GM19438 (cell line): ENCODE measurements at regions not wholly inside any gene's neighbourhood (a gene's known extent, or its start where the extent isn't known, plus 50 kb on each side); places are given as distances from the start of the nearest gene placed in this dataset.

Experiments
- ATAC-seq: cut with Tn5 transposase; IDR thresholded peaks from one replicate; pipeline ENCODE4 v1.9.1; 2021; ENCODE audit warnings: low read depth; ENCODE audit not compliant: unreplicated experiment

DNA sequence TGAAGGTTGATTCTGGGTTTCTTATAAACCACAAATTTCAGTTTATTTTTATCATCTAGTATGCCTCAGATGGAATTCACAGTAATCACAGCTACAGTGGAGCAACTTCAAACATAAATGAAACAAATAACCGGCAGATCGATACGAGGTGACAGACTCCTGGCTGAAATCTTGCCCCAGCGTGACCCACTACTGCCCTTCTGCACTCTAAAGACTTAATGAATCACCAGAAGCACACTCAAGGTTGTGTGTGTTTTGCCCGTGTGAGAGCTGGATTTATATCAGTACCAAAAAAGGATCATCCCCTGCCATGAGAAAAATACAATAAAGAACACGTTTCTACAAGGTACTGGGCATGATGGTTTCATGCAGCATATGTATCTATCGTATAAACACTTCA, 161.7 kb downstream of the KLF12 start:
- no peak for ATAC-seq

GRCh38 chr13:73971481-73971880, 162.7 kb downstream of the KLF12 start:
- no peak for ATAC-seq

DNA sequence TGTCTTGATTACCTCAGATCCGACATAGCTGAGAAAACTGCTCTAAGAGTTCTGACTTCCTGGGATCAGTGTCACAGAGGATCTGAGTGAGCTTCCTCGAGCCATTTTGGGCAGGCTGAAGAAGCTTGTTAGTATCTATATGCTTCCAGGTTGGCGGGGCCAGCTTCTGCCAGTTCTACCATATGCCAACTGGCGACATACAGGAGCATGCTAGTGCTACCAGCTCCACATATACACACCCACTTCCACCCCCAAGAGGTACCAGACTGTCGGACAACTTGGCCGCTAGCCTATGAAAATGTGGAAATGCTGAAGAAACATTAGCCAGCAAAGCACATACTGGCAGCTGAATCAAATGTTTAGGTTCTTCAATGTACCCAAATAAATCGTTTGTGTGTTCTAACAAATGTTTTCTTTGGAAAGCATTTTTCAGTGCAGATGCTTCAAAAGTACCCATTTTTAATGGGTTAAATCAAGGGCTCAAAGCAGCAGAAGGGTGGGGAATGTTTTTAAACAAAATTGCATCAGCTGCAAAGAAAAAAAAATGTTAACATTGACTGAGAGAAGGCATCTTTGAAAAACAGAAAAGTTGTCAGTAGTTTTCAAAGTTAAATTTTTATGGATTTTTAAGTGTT, 163.7 kb downstream of the KLF12 start:
- ATAC-seq = no peak

- peak; percentile 100 for ATAC-seq
Observed at GRCh38 chr13:73967397-73968165, 166.6 kb downstream of the KLF12 start.

GRCh38 chr13:73966331-73966730, 167.9 kb downstream of the KLF12 start:
- no peak for ATAC-seq

DNA sequence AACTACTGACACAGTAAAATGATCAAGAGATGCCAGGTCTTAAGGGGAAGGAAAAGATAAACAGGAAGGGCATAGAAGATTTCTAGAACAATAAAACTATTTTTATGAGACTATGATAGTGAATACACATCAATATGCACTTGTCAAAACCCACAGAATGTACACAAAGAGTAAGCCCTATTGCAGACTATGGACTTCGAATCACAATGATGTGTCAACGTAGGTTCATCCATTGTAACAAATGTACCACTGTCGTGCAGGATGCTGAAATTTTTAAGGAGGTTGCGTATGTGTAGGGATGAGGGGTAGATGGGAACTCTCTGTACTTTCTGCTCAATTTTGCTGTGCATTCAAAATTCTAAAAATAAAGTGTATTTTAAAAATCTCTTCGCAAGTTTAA, 171.9 kb downstream of the KLF12 start:
- no peak for ATAC-seq

DNA sequence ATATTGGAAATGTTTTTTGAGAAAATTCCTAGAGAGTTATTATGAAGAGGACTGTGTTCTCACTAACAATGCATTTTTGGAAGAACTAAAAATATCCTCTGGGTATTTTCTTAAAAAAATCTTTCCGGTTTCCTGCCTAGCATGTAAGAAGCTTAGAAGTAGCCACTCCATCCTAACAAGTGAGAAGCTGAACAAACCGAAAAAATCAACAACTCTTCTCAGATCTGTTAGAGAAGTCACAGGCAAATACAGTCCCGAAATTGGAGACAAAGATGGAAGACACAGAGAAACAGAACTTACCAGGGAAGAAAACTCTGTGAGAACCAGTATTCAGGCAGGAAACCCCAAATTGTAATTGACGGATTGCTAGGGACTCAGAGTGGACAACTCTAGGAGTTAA, 173.0 kb downstream of the KLF12 start:
- no peak for ATAC-seq

- peak; percentile 55 for ATAC-seq
Observed at GRCh38 chr13:73960474-73960873, 173.7 kb downstream of the KLF12 start.

GRCh38 chr13:73958657-73959397, 175.4 kb downstream of the KLF12 start:
- ATAC-seq = no peak

DNA sequence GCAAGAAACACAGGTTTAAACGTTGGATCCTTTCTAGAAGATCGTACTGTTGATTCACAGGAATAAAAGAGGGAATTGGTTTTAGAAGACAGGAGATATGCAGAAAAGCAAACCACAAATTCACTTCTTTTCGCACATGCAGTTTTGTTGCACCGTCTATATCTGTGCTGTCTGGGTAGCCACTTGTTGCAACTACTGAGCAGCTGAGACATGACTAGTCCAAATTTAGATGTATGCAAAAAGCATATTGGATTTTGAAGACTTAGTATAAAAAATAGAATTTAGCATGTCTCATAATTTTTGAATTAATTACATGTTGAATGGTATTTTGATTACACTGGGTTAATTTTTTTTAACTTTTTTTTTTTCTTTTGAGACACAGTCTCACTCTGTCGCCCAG, 176.3 kb downstream of the KLF12 start:
- no peak for ATAC-seq

DNA sequence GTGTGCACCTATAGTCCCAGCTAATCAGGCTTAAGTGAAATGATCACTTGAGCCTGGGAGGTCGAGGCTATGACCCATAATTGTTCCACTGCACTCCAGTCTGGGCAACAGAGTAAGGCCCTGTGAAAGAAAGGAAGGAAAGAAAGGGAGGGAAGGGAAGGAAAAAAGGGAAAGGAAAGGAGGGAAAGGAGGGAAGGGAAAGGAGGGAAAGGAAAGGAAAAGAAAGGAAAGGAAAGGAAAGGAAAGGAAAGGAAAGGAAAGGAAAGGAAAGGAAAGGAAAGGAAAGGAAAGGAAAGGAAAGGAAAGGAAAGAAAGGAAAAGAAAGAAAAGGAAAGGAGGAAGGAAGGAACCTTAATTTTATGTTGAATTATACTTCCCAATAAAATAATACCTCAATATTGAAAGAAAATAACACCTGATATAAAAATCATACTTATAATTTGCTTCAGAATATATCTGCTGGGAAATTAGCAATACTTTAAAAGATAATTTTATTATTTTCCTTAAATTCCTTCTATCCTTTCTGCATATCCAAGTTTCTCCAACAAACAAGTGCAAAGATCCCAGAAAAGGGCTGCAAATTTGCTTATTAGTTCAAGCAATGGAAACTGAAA, 177.3 kb downstream of the KLF12 start:
- no peak for ATAC-seq

DNA sequence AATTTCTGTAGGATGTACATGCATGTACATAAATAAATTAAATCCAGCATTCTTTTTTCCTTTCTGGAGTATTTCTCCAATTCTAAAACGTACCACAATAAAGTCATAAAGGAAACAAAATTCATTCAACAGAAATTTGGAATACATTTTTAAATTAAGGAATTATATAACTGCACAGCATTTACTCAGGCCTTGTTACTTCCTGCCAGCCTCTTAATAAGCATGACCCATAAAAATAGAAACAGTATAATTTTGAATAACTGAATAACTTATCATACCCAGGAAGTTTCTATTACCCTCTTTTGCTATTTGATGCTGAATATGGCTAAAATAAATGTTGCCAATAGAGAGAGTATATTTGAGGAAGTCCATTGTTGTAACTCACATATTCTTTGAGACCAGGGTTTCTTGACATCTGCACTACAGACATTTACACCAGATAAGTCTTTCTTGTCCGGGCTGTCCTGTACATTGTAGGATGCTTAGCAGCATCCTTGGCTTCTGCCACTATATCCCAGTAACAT, 178.2 kb downstream of the KLF12 start:
- ATAC-seq = no peak

DNA sequence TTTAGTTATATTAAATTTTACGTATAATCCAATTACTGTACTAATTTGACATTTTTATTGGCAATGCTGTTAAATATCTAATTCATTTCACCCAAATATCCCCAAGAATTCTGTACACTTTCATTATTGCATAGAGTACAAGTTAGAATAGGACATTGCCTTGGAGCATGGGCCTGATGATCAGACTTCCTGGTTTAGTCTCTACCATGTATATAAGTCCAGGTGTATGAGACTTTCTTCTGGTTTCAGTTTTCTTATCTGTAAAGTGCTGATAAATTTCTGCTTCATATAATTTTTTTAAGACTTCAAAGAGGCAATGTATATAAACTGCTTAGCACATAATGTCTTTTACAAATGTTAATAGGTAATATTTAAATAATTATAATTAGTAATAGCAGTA, 179.4 kb downstream of the KLF12 start:
- ATAC-seq = peak; percentile 78

DNA sequence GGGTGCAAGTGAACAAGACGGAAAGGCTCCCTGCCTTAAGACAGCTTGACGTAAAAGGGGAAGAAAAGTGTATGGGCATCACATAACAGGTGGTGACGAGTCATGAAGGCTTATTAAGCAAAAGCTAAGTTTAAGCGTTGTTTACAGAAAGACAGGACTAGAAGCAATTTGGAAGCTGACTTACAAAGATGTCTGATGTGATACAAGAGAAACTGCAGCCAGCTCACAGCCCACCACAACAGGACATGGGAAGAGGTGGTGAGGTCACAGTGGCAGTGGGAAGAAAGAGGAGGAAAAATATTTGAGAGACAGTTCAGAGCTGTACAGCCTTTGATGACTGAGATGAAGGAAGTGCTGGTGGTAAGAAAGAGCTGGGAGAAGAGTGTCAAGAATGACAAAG, 181.6 kb downstream of the KLF12 start:
- no peak for ATAC-seq

DNA sequence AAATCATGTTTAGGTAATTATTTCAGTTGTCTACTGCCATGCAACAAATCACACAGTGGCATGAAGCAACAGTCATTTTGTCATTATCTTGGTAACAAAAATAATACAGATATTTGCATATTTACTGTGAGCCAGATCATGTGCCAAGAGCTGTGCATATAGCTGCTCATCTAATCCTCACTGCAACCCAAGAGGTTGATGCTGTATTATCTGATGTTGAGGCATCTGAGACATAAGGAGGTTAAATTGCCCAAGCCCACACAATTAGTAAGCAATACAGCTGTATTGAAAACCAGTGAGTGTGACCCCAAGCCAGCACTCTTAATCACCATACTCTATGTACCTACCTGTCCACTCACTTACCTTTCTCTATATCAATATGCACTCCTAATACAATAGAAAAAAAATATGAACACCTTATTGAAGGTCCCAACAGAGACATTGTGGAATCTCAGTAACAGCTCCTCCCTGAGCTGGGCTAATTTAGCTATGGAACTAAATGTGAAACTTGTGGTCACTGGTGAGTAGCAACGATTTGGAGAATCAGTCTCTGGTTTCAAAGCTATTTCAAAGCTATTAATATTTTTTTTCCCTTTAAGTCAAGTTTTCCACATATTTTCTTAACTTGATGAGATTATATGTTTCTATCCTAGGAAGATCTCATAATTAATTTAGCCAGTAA, 185.2 kb downstream of the KLF12 start:
- peak; percentile 57 for ATAC-seq

GRCh38 chr13:73945871-73946270, 188.3 kb downstream of the KLF12 start:
- ATAC-seq = no peak

- ATAC-seq = no peak
Observed at GRCh38 chr13:73945382-73945781, 188.8 kb downstream of the KLF12 start.

DNA sequence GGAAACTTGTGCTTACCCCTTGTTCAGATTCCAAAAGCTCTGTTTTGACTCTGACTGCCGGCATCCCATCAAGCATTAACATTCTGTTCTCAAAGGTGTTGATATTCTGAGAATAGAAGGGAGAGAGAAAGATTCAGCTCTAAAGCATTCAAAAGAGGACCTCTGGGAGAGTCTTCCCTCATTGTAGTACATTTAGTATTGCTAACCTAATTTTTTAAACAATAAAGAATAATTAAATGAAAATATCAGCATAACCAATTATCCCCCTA, 190.3 kb downstream of the KLF12 start:
- ATAC-seq = no peak

DNA sequence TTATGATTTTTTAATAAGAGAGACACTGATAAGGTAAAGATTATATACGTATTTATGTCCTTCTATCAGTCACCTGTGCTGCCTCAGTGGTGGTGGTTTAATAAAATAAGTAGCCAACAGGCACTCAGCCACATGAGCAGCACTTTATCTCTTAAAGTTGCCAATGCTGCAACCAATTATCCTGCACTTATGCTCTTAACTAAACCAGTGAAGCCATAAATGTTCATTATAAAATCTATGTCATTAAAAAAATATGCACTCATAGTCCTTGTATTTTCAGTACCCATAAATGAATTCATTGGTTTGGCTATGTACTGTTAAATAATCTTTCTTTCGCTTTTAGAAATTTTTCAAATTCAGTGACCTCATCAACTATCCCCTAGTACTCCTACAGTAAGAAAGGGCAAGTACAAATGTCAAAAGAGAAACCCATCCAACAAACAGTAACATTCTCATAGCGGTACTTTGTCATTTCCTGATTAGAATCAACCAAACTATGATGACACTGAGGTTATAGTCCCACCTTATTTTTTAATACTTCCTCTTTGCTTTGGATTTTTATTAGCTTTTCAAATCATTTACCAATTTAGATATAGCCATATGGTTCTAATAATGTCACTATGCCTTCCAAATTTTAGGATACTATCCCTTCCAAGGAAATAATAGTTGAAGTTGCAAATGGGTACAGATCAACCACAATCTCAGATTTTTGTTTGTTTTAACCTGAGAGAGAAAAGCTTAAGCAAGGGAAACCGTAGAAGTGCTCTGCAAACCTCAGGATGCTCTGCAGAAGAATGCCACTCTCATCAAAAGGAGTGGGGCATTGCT, 190.9 kb downstream of the KLF12 start:
- ATAC-seq = peak; percentile 94

DNA sequence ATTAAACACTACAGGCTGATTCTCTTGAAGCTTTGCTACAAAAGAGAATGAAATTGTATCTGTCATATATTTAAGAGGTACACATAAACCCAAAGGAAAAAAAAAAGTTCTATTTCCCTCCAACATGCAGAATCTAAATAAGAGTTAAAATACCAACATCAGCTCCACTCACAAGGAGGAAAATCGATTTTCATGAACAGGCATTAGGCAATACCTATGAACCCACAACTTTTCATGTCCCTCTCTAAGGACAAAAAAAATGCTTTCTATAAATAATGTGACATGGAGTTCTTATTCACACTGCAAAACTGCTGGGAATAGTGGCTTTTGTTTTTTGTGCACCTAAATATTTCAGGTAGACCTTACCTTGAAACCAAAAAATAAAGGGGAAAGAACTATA, 192.5 kb downstream of the KLF12 start:
- no peak for ATAC-seq
